ENCODE measurements at regions not wholly inside any gene's neighbourhood (a gene's known extent, or its start where the extent isn't known, plus 50 kb on each side); places are given as distances from the start of the nearest gene placed in this dataset.

DNA sequence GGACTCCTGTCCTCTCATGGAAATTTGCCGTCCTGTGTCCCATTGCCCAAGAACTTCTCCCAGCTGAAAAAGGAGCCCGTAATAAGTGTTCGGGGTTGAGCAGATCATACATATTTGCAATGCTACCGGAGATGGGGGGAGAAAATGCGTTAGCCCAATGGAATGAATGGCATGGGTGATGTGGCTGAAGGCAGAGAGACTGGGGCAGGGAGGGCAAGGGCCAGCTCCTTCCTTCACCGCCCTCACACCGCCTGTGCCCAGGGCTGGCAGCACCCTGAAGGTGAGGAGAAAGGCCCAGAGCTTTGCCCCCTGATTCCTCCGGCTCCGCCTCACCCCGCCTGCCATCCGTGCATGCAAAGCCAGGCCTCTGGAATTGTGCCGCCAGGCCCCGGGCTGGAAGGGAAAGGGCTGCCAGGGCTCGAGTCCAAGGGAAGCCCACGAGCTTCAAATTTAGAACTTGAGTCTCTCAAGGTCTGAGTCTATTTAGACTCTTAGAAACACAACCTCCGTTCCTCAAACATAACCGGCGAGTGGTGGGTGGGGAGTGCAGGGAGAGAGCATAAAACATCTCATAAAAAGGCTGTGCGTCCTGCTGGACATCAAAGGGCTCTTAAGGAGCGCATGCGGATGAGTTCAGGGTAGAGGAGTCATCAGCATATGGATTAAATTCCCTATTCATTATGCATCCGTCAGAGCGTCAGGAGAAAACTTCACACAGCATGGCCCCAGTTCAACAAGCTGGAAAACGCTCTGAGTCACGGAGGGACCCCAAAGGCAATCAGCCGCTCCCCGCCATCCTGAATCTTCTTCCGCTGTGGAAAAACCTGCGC lies 121.7 kb upstream of the GLI2 start:
- intact Hi-C loops (cut with DNase I), result no loop called here
- Histone ChIP-seq H3K4me1 (no peaks in the 10 kb centered on the region), H3K27me3 (ENCODE audit: low read depth) (no peaks in the 10 kb centered on the region), H3K36me3 (no peaks in the 10 kb centered on the region), H3K27ac (no peak overlapping the region), H3K9me3 (no peaks in the 10 kb centered on the region), H3K4me3 (no peak overlapping the region)
- no peak for DNase-seq
- TF ChIP-seq, protein P1, sequence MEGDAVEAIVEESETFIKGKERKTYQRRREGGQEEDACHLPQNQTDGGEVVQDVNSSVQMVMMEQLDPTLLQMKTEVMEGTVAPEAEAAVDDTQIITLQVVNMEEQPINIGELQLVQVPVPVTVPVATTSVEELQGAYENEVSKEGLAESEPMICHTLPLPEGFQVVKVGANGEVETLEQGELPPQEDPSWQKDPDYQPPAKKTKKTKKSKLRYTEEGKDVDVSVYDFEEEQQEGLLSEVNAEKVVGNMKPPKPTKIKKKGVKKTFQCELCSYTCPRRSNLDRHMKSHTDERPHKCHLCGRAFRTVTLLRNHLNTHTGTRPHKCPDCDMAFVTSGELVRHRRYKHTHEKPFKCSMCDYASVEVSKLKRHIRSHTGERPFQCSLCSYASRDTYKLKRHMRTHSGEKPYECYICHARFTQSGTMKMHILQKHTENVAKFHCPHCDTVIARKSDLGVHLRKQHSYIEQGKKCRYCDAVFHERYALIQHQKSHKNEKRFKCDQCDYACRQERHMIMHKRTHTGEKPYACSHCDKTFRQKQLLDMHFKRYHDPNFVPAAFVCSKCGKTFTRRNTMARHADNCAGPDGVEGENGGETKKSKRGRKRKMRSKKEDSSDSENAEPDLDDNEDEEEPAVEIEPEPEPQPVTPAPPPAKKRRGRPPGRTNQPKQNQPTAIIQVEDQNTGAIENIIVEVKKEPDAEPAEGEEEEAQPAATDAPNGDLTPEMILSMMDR (IDR thresholded peaks at IDR 0.05), result no peak
- ATAC-seq, result peak in 1 of 2 donors; percentile 69

DNA sequence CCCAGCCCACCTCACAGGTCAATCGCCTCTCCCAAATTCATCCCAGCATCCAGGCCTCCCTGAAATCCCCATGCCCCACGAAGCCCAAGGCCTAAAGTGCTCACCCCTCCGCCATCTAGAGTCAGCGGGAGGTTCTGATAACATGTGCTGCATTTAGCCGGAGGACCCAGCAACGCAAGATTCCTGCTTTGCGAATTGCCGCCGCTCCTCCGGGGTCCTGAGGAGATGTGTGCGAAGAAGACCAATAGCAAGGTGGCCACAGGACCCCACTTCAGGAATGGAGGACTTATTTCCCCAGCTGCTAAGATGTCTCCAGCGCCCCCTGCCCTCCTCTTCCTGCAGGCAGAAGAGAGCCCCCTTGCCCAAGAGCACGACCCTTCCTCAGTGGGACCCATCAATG lies 120.8 kb upstream of the GLI2 start:
- TF ChIP-seq, protein P1 (IDR thresholded peaks at IDR 0.05), result no peak

DNA sequence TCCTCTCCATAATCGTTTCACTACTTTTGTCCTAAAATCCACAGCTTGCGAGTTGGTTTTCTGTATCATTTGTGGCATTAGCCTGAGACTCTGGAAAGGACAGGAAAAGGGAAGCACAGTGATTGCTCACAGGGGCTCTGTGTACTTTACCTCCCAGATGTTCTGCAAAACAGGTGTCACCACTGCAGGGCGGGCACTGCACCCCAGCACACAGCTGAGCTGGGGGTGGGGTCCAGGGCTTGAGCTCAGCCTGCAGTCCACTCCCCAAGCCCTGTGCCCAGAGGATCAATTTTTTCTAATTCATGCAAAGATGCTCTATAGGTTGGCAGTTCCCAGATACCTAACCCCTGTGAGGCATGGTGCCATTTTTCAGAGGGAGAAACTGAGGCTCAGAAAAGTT lies 119.4 kb upstream of the GLI2 start:
- TF ChIP-seq, protein P1 (IDR thresholded peaks at IDR 0.05), result no peak
- no peaks in the 10 kb centered on the region for H3K9me3 ChIP-seq
- no peaks in the 10 kb centered on the region for H3K27me3 ChIP-seq (ENCODE audit: low read depth)
- intact Hi-C loops (cut with DNase I), result no loop called here
- DNase-seq (no peak), ATAC-seq (no peak)
- H3K27ac ChIP-seq, result no peak overlapping the region
- H3K4me3 ChIP-seq, result no peak overlapping the region
- H3K4me1 ChIP-seq, result no peaks in the 10 kb centered on the region
- no peaks in the 10 kb centered on the region for H3K36me3 ChIP-seq

More for the DNA sequence above, 120.8 kb upstream of the GLI2 start:
- Histone ChIP-seq H3K9me3 (no peaks in the 10 kb centered on the region), H3K36me3 (no peaks in the 10 kb centered on the region), H3K4me1 (no peaks in the 10 kb centered on the region), H3K27ac (no peak overlapping the region), H3K27me3 (ENCODE audit: low read depth) (no peaks in the 10 kb centered on the region), H3K4me3 (no peak overlapping the region)
- intact Hi-C loops (cut with DNase I), result no loop called here
- DNase-seq, result no peak
- no peak for ATAC-seq

DNA sequence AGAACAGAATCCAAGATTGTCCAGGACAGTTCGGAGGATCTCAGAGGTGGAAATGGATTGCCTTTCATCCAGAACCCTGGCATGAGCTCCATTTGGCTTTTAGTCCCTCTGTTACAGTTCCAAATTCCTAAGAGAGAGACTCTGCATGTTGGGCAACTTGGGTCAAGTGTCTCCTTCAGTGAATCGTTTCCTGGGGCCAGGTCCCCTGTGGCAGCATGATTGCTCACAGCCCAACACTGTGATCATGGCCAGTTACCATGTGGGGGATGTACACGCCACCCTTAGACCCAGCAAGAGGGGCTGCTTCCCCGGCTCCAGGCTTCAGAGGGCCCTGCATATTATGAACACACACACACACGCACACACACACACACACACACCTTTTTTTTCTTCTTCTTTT lies 118.6 kb upstream of the GLI2 start:
- ATAC-seq (peak; percentile 53 to 62), DNase-seq (no peak)
- no peak overlapping the region for H3K27ac ChIP-seq
- H3K4me3 ChIP-seq, result no peak overlapping the region
- H3K9me3 ChIP-seq, result no peaks in the 10 kb centered on the region
- intact Hi-C loops (cut with DNase I), result no loop called here
- TF ChIP-seq, protein P1 (IDR thresholded peaks at IDR 0.05), result no peak
- no peaks in the 10 kb centered on the region for H3K4me1 ChIP-seq
- H3K36me3 ChIP-seq, result no peaks in the 10 kb centered on the region
- no peaks in the 10 kb centered on the region for H3K27me3 ChIP-seq (ENCODE audit: low read depth)

DNA sequence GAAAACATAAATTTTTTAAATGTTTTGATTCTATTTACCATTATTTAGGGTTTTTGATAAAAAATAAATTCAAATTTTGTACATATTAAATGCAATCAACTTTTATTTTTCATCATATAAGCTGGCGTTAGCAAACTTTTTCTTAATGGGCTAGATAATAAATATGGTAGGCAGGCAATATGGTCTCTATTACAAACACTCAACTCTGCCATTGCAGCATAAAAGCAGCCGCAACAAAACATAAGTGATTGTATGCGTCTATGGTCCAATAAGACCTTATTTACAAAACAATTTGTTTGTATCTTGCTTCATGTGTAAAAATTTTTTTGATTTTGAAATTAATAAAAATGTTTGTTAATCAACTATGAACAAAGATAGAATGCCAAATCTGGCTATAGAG lies 116.8 kb upstream of the GLI2 start:
- H3K27me3 ChIP-seq (ENCODE audit: low read depth), result no peaks in the 10 kb centered on the region
- no peak overlapping the region for H3K27ac ChIP-seq
- ATAC-seq (no peak), DNase-seq (no peak)
- no peaks in the 10 kb centered on the region for H3K9me3 ChIP-seq
- H3K4me3 ChIP-seq, result no peak overlapping the region
- intact Hi-C loops (cut with DNase I), result no loop called here
- TF ChIP-seq, protein P1 (IDR thresholded peaks at IDR 0.05), result no peak
- no peaks in the 10 kb centered on the region for H3K36me3 ChIP-seq
- no peaks in the 10 kb centered on the region for H3K4me1 ChIP-seq
